Natural killer cell (primary cell): ENCODE measurements at regions not wholly inside any gene's neighbourhood (a gene's known extent, or its start where the extent isn't known, plus 50 kb on each side); places are given as distances from the start of the nearest gene placed in this dataset.

Experiments used
- ATAC-seq, 3 donors: fragments of 150-1000 bp in 2 of 3; fragments of 200-7000 bp in 1 of 3; cut with Tn5 transposase; 1 replicate in 1 of 3; 2 replicates in 2 of 3; pipeline ENCODE4 v1.10.0; 2021; ENCODE audit warnings: mild to moderate bottlenecking in 2 of 3, moderate library complexity in 2 of 3
- DNase-seq, 2 donors: peaks; one replicate each; pipeline versions ENCODE4 v3.0.0 to v3.0.0-alpha.2; 2013 to 2021; ENCODE audit warnings: mixed read lengths in 1 of 2
- H3K27ac ChIP-seq: one replicate; pipeline ENCODE4 v1.5.1; 2013; ENCODE audit warnings: mild to moderate bottlenecking, low read length
- H3K27me3 ChIP-seq: one replicate; pipeline ENCODE4 v1.6.1; 2013; ENCODE audit warnings: low read length; ENCODE audit not compliant: control insufficient read depth, insufficient read depth
- H3K36me3 ChIP-seq: one replicate; pipeline ENCODE4 v1.6.1; 2013; ENCODE audit warnings: low read length; ENCODE audit not compliant: control insufficient read depth, insufficient read depth
- H3K4me1 ChIP-seq: one replicate; pipeline ENCODE4 v1.6.1; 2013; ENCODE audit warnings: low read length; ENCODE audit not compliant: control insufficient read depth, insufficient read depth
- H3K4me3 ChIP-seq: one replicate; pipeline ENCODE4 v1.5.1; 2013; ENCODE audit warnings: low read length
- H3K9me3 ChIP-seq: one replicate; pipeline ENCODE4 v1.6.1; 2013; ENCODE audit warnings: low read length; ENCODE audit not compliant: control insufficient read depth, insufficient read depth
- H3K27ac Mint-ChIP-seq, 2 donors: one replicate each; pipeline ENCODE4 v1.8.0; 2022; ENCODE audit warnings: mild to moderate bottlenecking in 2 of 2, mixed read lengths in 2 of 2, moderate library complexity in 1 of 2
- H3K27me3 Mint-ChIP-seq, 2 donors: one replicate each; pipeline ENCODE4 v1.8.0; 2022; ENCODE audit warnings: low read depth in 2 of 2, mixed read lengths in 2 of 2
- H3K36me3 Mint-ChIP-seq: one replicate; pipeline ENCODE4 v1.8.0; 2022; ENCODE audit warnings: mixed read lengths
- H3K4me1 Mint-ChIP-seq, 2 donors: one replicate each; pipeline ENCODE4 v1.8.0; 2022; ENCODE audit warnings: mixed read lengths in 2 of 2
- H3K4me3 Mint-ChIP-seq: one replicate; pipeline ENCODE4 v1.8.0; 2022; ENCODE audit warnings: mild to moderate bottlenecking, moderate library complexity, mixed read lengths
- H3K9me3 Mint-ChIP-seq, 2 donors: one replicate each; pipeline ENCODE4 v1.8.0; 2022; ENCODE audit warnings: mixed read lengths in 2 of 2
- CTCF ChIP-seq: fragments of 200-600 bp; IDR thresholded peaks from one replicate; pipeline ENCODE4 v1.8.0; 2022; ENCODE audit warnings: antibody characterized with exemption
- WGBS: methylation state at CpG from one replicate; pipeline ENCODE4 v1.1.7; 2013; ENCODE audit warnings: missing lambda C conversion rate; ENCODE audit not compliant: insufficient coverage; 5-methylcytosine and 5-hydroxymethylcytosine counted together
- intact Hi-C: fragments of 100-400 bp; cut with micrococcal nuclease; formaldehyde crosslinking; loops from one replicate; pipeline ENCODE4 v1.14.2; 2022

DNA sequence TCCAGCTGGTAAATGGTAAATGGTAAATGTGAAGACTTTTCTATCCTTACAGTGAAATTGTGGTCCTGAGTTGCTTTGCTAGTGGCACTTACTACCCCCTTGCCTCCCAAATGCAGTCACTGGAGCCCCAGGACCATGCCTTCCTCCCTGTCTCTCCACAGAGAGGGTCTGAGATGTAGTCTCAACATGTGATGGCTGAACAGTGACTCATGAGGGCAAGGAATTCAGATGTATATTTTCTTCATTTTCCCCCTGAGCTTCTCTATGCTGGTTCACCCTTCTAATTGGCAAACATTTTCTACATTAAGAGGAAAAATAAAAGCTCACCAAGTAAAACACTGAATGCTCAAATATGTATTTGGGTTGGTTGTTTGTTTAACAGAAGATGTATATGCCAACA, 232.0 kb downstream of the SH3BP4 start:
- H3K36me3 Mint-ChIP-seq: no peaks in the 10 kb centered on the region
- no peak for TF ChIP-seq CTCF
- intact Hi-C loops: no loop called here
- no peak overlapping the region for H3K4me3 Mint-ChIP-seq
- peaks cover 8 to 43% of the 10 kb centered on the region in 2 donors for H3K27me3 Mint-ChIP-seq
- no peaks in the 10 kb centered on the region for H3K4me1 Mint-ChIP-seq
- no peak overlapping the region for H3K27ac ChIP-seq
- no peak overlapping the region for H3K4me3 ChIP-seq
- H3K4me1 ChIP-seq: no peaks in the 10 kb centered on the region
- DNase-seq (no peak), ATAC-seq (no peak)
- no peaks in the 10 kb centered on the region for H3K9me3 Mint-ChIP-seq
- H3K36me3 ChIP-seq: no peaks in the 10 kb centered on the region
- no peaks in the 10 kb centered on the region for H3K9me3 ChIP-seq
- H3K27ac Mint-ChIP-seq: no peak overlapping the region
- H3K27me3 ChIP-seq: no peaks in the 10 kb centered on the region

- intact Hi-C loops: no loop called here
Observed at GRCh38 chr2:235187806-235188205, 236.0 kb downstream of the SH3BP4 start.

GRCh38 chr2:235191486-235191885, 239.7 kb downstream of the SH3BP4 start:
- no peak overlapping the region for H3K4me3 ChIP-seq
- no peaks in the 10 kb centered on the region for H3K9me3 Mint-ChIP-seq
- no peaks in the 10 kb centered on the region for H3K4me1 Mint-ChIP-seq
- no peaks in the 10 kb centered on the region for H3K36me3 Mint-ChIP-seq
- no peak for TF ChIP-seq CTCF
- H3K9me3 ChIP-seq: no peaks in the 10 kb centered on the region
- ATAC-seq (no peak), DNase-seq (no peak)
- H3K27ac Mint-ChIP-seq: no peak overlapping the region
- H3K4me1 ChIP-seq: no peaks in the 10 kb centered on the region
- intact Hi-C loops: no loop called here
- peaks cover 11 to 37% of the 10 kb centered on the region in 2 donors for H3K27me3 Mint-ChIP-seq
- H3K36me3 ChIP-seq: no peaks in the 10 kb centered on the region
- H3K4me3 Mint-ChIP-seq: no peak overlapping the region
- WGBS: 78% methylated on average over 15 of the region's 15 CpGs
- H3K27me3 ChIP-seq: no peaks in the 10 kb centered on the region
- H3K27ac ChIP-seq: no peak overlapping the region

More at GRCh38 chr2:235187806-235188205, 236.0 kb downstream of the SH3BP4 start:
- Histone ChIP-seq H3K9me3 (no peaks in the 10 kb centered on the region), H3K27me3 (no peaks in the 10 kb centered on the region), H3K36me3 (no peaks in the 10 kb centered on the region), H3K4me1 (no peaks in the 10 kb centered on the region), H3K4me3 (no peak overlapping the region), H3K27ac (no peak overlapping the region)
- Mint-ChIP-seq H3K27me3 (peaks cover 9 to 23% of the 10 kb centered on the region in 2 donors), H3K9me3 (no peaks in the 10 kb centered on the region), H3K4me1 (no peaks in the 10 kb centered on the region), H3K36me3 (no peaks in the 10 kb centered on the region), H3K4me3 (no peak overlapping the region), H3K27ac (no peak overlapping the region)
- no peak for TF ChIP-seq CTCF
- ATAC-seq (no peak), DNase-seq (no peak)
- WGBS: 83% methylated on average over 8 of the region's 8 CpGs

- Histone ChIP-seq H3K27me3 (no peaks in the 10 kb centered on the region), H3K4me3 (no peak overlapping the region), H3K4me1 (no peaks in the 10 kb centered on the region), H3K27ac (no peak overlapping the region), H3K36me3 (no peaks in the 10 kb centered on the region), H3K9me3 (no peaks in the 10 kb centered on the region)
- DNase-seq (no peak), ATAC-seq (no peak)
- Mint-ChIP-seq H3K27ac (no peak overlapping the region), H3K27me3 (peaks cover 11 to 32% of the 10 kb centered on the region in 2 donors), H3K9me3 (no peaks in the 10 kb centered on the region), H3K4me1 (no peaks in the 10 kb centered on the region), H3K4me3 (no peak overlapping the region), H3K36me3 (no peaks in the 10 kb centered on the region)
- intact Hi-C loops: no loop called here
- TF ChIP-seq CTCF: no peak
- whole genome bisulfite sequencing: 93% methylated on average over 15 of the region's 15 CpGs
Observed at GRCh38 chr2:235191978-235192377, 240.2 kb downstream of the SH3BP4 start.
